GM12878 (cell line): ENCODE measurements at regions not wholly inside any gene's neighbourhood (a gene's known extent, or its start where the extent isn't known, plus 50 kb on each side); places are given as distances from the start of the nearest gene placed in this dataset.

ENCODE experiments used
- ATAC-seq: fragments of 200-7000 bp; cut with Tn5 transposase; 3 replicates; pipeline ENCODE4 v1.9.1; 2020; ENCODE audit warnings: mild to moderate bottlenecking, moderate library complexity
- BruUV-seq: library from RNA; stranded (reverse); fragments of 400-500 nt; replicated peaks from 2 replicates; lab custom pipeline; 2021; lab: Mats Ljungman, UMichigan
- CTCF ChIA-PET: fragments of 300-600 bp; sonication (Branson Sonifier 250); formaldehyde crosslinking; extraction: SDS; loops from one replicate; lab custom pipeline; 2021; ENCODE audit warnings: inconsistent platforms; lab: Yijun Ruan, JAX
- POLR2A ChIA-PET: fragments of 350-600 bp; formaldehyde crosslinking; extraction: SDS; loops from one replicate; lab custom pipeline; 2021; ENCODE audit warnings: inconsistent platforms; lab: Charles Lee
- RAD21 ChIA-PET: fragments of 300-600 bp; sonication (Branson Sonifier 250); formaldehyde crosslinking; loops from one replicate; lab custom pipeline; 2023; ENCODE audit warnings: antibody characterized with exemption; ENCODE audit not compliant: unreplicated experiment; lab: Charles Lee
- SMC1A ChIA-PET: fragments of 300-600 bp; sonication (Branson Sonifier 250); formaldehyde crosslinking; loops from one replicate; lab custom pipeline; 2023; ENCODE audit not compliant: unreplicated experiment, uncharacterized antibody; lab: Charles Lee
- DNase-seq: peaks from one replicate; pipeline ENCODE4 v3.0.0-alpha.2; 2011; ENCODE audit warnings: low read depth, low spot score
- FAIRE-seq: peaks from 3 replicates; lab custom pipeline; 2011; peaks lifted over from hg19 to GRCh38; lab: Jason Lieb, UNC
- H2AFZ ChIP-seq: 2 replicates; pipeline ENCODE4 v1.6.0; 2011; ENCODE audit warnings: low read depth, low read length, control low read depth; ENCODE audit not compliant: control insufficient read depth
- H3K27ac ChIP-seq: 2 replicates; pipeline ENCODE4 v1.5.1; 2011; ENCODE audit warnings: control low read depth; ENCODE audit not compliant: control insufficient read depth, insufficient read depth
- H3K27me3 ChIP-seq, 2 experiments: replicated peaks in 1 of 2; 2 replicates each; pipeline versions ENCODE4 v1.6.0 to v1.6.1; 2011; ENCODE audit warnings: low read length in 1 of 2; ENCODE audit not compliant: control insufficient read depth in 2 of 2, insufficient read depth in 2 of 2
- H3K36me3 ChIP-seq, 2 experiments: 2 replicates each; pipeline ENCODE4 v1.5.1; 2011; ENCODE audit warnings: low read length in 1 of 2; ENCODE audit not compliant: control insufficient read depth in 2 of 2, insufficient read depth in 2 of 2
- H3K4me1 ChIP-seq: 2 replicates; pipeline ENCODE4 v1.6.1; 2011; ENCODE audit warnings: mild to moderate bottlenecking, low read length, moderate library complexity, mixed read lengths; ENCODE audit not compliant: control insufficient read depth, insufficient read depth
- H3K4me2 ChIP-seq: 2 replicates; pipeline ENCODE4 v1.6.0; 2011; ENCODE audit warnings: control low read depth; ENCODE audit not compliant: control insufficient read depth, insufficient read depth
- H3K4me3 ChIP-seq: fragments of 200-600 bp; sonication (generic); 2 replicates; pipeline ENCODE4 v1.5.1; 2016
- H3K79me2 ChIP-seq: 2 replicates; pipeline ENCODE4 v1.6.0; 2011; ENCODE audit warnings: low read length; ENCODE audit not compliant: control insufficient read depth, insufficient read depth
- H3K9ac ChIP-seq: 2 replicates; pipeline ENCODE4 v1.8.0; 2011; ENCODE audit warnings: low read length, control low read depth, mixed read lengths; ENCODE audit not compliant: control insufficient read depth, insufficient read depth
- H3K9me3 ChIP-seq: replicated peaks from 3 replicates; pipeline ENCODE4 v1.5.1; 2011; ENCODE audit warnings: mild to moderate bottlenecking, low read length; ENCODE audit not compliant: control insufficient read depth, insufficient read depth
- H4K20me1 ChIP-seq: 2 replicates; pipeline ENCODE4 v1.6.0; 2011; ENCODE audit not compliant: control insufficient read depth, insufficient read depth
- CHD2 ChIP-seq: IDR thresholded peaks from 2 replicates; pipeline ENCODE4 v1.6.1; 2011; ENCODE audit warnings: low read depth, low read length, improper control_type of control experiment, borderline replicate concordance
- CREB1 ChIP-seq: IDR thresholded peaks from 2 replicates; pipeline ENCODE4 v1.6.1; 2012; ENCODE audit warnings: low read depth, mild to moderate bottlenecking, inconsistent platforms
- CREM ChIP-seq: IDR thresholded peaks from 2 replicates; pipeline ENCODE4 v1.6.1; 2014; ENCODE audit warnings: antibody characterized with exemption, low read depth
- EGR1 ChIP-seq, 2 experiments: IDR thresholded peaks; 1 replicate in 1 of 2; 2 replicates in 1 of 2; pipeline ENCODE4 v1.6.1; 2011 to 2012; ENCODE audit warnings: low read depth in 2 of 2, low read length in 2 of 2, borderline replicate concordance in 1 of 2, mild to moderate bottlenecking in 1 of 2, moderate library complexity in 1 of 2
- FOXK2 ChIP-seq: fragments of 450-650 bp; IDR thresholded peaks from 2 replicates; pipeline ENCODE4 v1.6.1; 2017; ENCODE audit warnings: mild to moderate bottlenecking, moderate library complexity
- FOXM1 ChIP-seq: IDR thresholded peaks from 2 replicates; pipeline ENCODE4 v1.6.1; 2012; ENCODE audit warnings: low read depth, mild to moderate bottlenecking, inconsistent platforms, low read length, moderate library complexity
- KLF5 ChIP-seq: fragments of 450-650 bp; IDR thresholded peaks from 2 replicates; pipeline ENCODE4 v1.6.1; 2014; ENCODE audit warnings: mild to moderate bottlenecking; ENCODE audit not compliant: partially characterized antibody
- NBN ChIP-seq: fragments of 450-650 bp; IDR thresholded peaks from 2 replicates; pipeline ENCODE4 v1.6.1; 2016
- NFXL1 ChIP-seq: fragments of 450-650 bp; IDR thresholded peaks from 2 replicates; pipeline ENCODE4 v1.6.1; 2017; ENCODE audit warnings: antibody characterized with exemption, mild to moderate bottlenecking, borderline replicate concordance
- NFYB ChIP-seq: IDR thresholded peaks from 2 replicates; pipeline ENCODE4 v1.6.1; 2011; ENCODE audit warnings: low read depth, mild to moderate bottlenecking, low read length, improper control_type of control experiment, moderate library complexity; ENCODE audit not compliant: insufficient read depth
- POLR2AphosphoS5 ChIP-seq: IDR thresholded peaks from 2 replicates; pipeline ENCODE4 v1.6.1; 2011; ENCODE audit warnings: mild to moderate bottlenecking, low read length, inconsistent platforms
- RAD51 ChIP-seq: fragments of 450-650 bp; IDR thresholded peaks from 2 replicates; pipeline ENCODE4 v1.6.1; 2016; ENCODE audit warnings: moderate library complexity, mild to moderate bottlenecking, inconsistent platforms
- RBBP5 ChIP-seq: fragments of 200-600 bp; sonication (generic); conservative IDR thresholded peaks from 2 replicates; pipeline ENCODE4 v1.6.1; 2016
- RELA ChIP-seq: fragments of 450-650 bp; IDR thresholded peaks from 2 replicates; pipeline ENCODE4 v1.8.0; 2014; ENCODE audit warnings: borderline replicate concordance; ENCODE audit not compliant: partially characterized antibody
- SIX5 ChIP-seq: IDR thresholded peaks from 2 replicates; pipeline ENCODE4 v1.6.1; 2011; ENCODE audit warnings: mild to moderate bottlenecking, low read depth, low read length, moderate library complexity; ENCODE audit not compliant: severe bottlenecking
- SREBF1 ChIP-seq: IDR thresholded peaks from 2 replicates; pipeline ENCODE4 v1.6.1; 2012; ENCODE audit warnings: mild to moderate bottlenecking, low read length
- TCF3 ChIP-seq: IDR thresholded peaks from 2 replicates; pipeline ENCODE4 v1.6.1; 2012; ENCODE audit warnings: low read depth, mild to moderate bottlenecking, low read length, borderline replicate concordance; ENCODE audit not compliant: insufficient read depth
- ZNF24 ChIP-seq: fragments of 450-650 bp; IDR thresholded peaks from 2 replicates; pipeline ENCODE4 v1.6.1; 2017; ENCODE audit warnings: antibody characterized with exemption, mild to moderate bottlenecking
- ZNF622 ChIP-seq: fragments of 450-650 bp; IDR thresholded peaks from 2 replicates; pipeline ENCODE4 v1.6.1; 2017; ENCODE audit warnings: mild to moderate bottlenecking, inconsistent platforms
- WGBS: methylation state at CpG from one replicate; pipeline ENCODE4 v1.1.6; 2016; ENCODE audit warnings: low lambda C conversion rate; ENCODE audit not compliant: insufficient replicate concordance, insufficient coverage; ENCODE audit errors: missing lambda C conversion rate; 5-methylcytosine and 5-hydroxymethylcytosine counted together
- in situ Hi-C: fragments of 300-500 bp; cut with MboI; formaldehyde crosslinking; loops from 9 replicates; pipeline ENCODE4 v1.14.3; 2018; ENCODE audit warnings: mixed read lengths
- intact Hi-C: fragments of 100-400 bp; cut with micrococcal nuclease; formaldehyde crosslinking; loops from one replicate; pipeline ENCODE4 v1.14.2; 2022; ENCODE audit not compliant: unreplicated experiment

- no peak overlapping the region for H3K4me2 ChIP-seq
- H3K27me3 ChIP-seq = no peaks in the 10 kb centered on the region
- RAD21 ChIA-PET = no interaction called here
- in situ Hi-C loops = no loop called here
- no peaks in the 10 kb centered on the region; the same call in 2 of the 3 replicates for H3K9me3 ChIP-seq
- H3K27ac ChIP-seq = no peak overlapping the region
- CTCF ChIA-PET = interaction anchor here (0.8 kb wide), 1 partner anchor 8 kb away, joined by 3 read pairs; no protein-coding TSS in a partner anchor
- H4K20me1 ChIP-seq = no peaks in the 10 kb centered on the region
- 38% methylated on average over 4 of the region's 4 CpGs for WGBS
- TF ChIP-seq ZNF24 = no peak
- no peak for TF ChIP-seq CREB1
- TF ChIP-seq CREM = no peak
- no peak for TF ChIP-seq FOXK2
- TF ChIP-seq ZNF622 = no peak
- TF ChIP-seq NFYB = no peak
- TF ChIP-seq NFXL1 = no peak
- no peak for TF ChIP-seq SIX5
- TF ChIP-seq POLR2AphosphoS5 = no peak
- no peak for TF ChIP-seq NBN
- no peak for TF ChIP-seq TCF3
- TF ChIP-seq KLF5 = no peak
- no peak for TF ChIP-seq RELA
- no peak for TF ChIP-seq RBBP5
- no peak for TF ChIP-seq FOXM1
- no peak for TF ChIP-seq CHD2
- TF ChIP-seq EGR1 (IDR thresholded peaks at IDR 0.05; ENCODE audit: borderline replicate concordance in 1 of 2, low read depth in 2 of 2, low read length in 2 of 2) = no peak
- TF ChIP-seq SREBF1 = no peak
- TF ChIP-seq RAD51 = no peak
- TF ChIP-seq, all 136 proteins: peak for 0
- FAIRE-seq (no peak), DNase-seq (no peak), ATAC-seq (no peak)
- POLR2A ChIA-PET = no interaction called here
- Histone ChIP-seq H3K36me3 (no peaks in the 10 kb centered on the region), H2AFZ (no peak overlapping the region), H3K9ac (no peak overlapping the region), H3K79me2 (no peaks in the 10 kb centered on the region), H3K4me1 (no peaks in the 10 kb centered on the region), H3K4me3 (no peak overlapping the region)
- no TSS peak for BruUV-seq
- SMC1A ChIA-PET = no interaction called here
- intact Hi-C loops = no loop called here
These were observed 519.5 kb downstream of the PYDC2 start for GRCh38 chr3:191980443-191980842.
